Left lobe of liver (tissue), 2 donors: ENCODE measurements at regions not wholly inside any gene's neighbourhood (a gene's known extent, or its start where the extent isn't known, plus 50 kb on each side); places are given as distances from the start of the nearest gene placed in this dataset.
A peak's percentile ranks its signal among the peaks of the same experiment; 100 is the strongest.
"Not testable (repeated sequence)": the region's sequence is repeated elsewhere in the genome, so short reads cannot be mapped to it uniquely, and the experiment has no call there.

Experiments
- ATAC-seq: fragments of 200-7000 bp; cut with Tn5 transposase; one replicate; pipeline ENCODE4 v1.9.1; 2020; ENCODE audit warnings: mild to moderate bottlenecking, moderate library complexity
- DNase-seq: peaks from one replicate; pipeline ENCODE4 v3.0.0-alpha.2; 2020; ENCODE audit warnings: low spot score
- donor health status: DM: no; HTN: no; CAD: no; lungs with moderate emphysema.
- donor health status: DM: no; HTN: yes; CAD: no.

GRCh38 chr14:86072116-86072894 is 542.4 kb downstream of the FLRT2 start:
- DNase-seq (no peak), ATAC-seq (no peak)

GRCh38 chr14:86066651-86067050 is 536.7 kb downstream of the FLRT2 start:
- ATAC-seq (no peak), DNase-seq (no peak)

DNA sequence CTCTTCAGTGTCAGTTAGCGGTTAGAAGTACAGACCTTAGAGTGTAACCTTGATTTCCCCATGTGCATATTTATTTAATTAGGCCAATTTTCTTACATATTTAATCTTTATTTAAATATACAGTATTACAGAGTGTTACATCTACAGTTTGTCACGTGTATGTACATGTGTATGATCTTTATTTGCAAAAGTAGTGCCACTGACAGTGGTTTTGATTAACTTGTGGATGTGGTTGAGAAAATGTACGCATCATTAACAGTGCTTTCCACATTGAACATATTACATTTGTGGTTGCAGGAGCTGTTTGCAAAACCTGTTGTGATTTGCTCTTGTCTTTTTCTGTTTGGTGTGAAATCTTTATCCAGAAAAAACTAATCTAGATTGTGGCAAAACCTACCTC is 535.5 kb downstream of the FLRT2 start:
- no peak for ATAC-seq
- no peak for DNase-seq

DNA sequence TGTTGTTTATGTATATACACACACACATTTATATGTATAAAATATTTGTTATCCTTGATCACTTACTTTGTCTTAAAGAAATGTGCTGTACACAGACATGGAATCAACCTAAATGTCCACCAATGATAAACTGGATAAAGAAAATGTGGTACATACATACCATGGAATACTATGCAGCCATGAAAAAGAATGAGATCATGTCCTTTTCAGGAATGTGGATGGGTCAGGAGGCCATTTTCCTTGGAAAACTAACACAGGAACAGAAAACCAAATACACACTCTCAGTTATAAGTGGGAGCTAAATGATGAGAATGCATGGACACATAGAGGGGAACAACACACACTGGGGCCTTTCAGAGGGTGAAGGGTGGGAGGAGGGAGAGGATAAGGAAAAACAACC is 534.7 kb downstream of the FLRT2 start:
- DNase-seq, ATAC-seq: not testable (repeated sequence)

- ATAC-seq = peak; percentile 79
- no peak for DNase-seq
Observed at GRCh38 chr14:86057018-86057667, 527.2 kb downstream of the FLRT2 start.

DNA sequence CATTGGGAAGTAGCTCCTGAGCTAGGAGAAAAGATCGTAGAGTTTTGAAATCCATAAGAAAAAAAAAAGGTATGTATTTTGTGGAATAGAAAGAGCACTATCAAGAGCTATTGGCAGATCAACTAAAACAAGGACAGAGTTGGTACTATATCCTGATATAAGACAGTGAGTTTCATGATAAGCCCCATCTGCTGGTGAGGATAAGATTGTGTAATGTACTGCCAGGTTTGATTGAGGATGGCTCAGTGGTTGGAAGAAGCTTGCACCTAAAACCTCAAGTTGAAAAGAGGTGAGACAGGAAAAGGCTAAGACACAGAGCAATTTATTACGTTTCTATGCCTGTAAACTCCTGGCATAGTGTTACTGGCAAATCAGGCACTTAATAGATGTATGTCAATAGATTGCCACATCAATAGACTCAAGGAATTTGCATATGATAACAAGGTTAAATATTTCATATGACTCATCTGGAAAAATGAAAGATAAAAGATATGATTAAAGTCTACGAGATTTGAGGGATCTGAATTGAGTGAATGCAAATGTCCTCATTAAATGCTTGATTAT is 525.6 kb downstream of the FLRT2 start:
- ATAC-seq (peak; percentile 67), DNase-seq (no peak)

DNA sequence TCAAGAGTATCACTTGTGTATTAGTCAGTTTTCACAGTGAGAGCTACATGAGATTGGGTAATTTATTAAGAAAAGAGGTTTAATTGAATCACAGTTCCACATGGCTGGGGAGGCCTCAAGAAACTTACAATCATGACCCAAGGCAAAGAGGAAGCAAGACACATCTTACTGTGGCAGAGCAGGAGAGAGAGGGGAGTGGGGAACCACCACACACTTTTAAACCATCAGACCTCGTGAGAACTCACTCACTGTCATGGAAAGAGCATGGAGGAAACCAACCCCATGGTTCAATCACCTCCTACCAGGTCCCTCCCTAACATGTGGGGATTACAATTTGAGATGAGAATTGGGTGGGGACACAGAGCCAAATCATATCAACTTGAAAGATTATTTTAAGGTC is 522.9 kb downstream of the FLRT2 start:
- no peak for DNase-seq

GRCh38 chr14:86050757-86051156 is 520.8 kb downstream of the FLRT2 start:
- ATAC-seq (no peak), DNase-seq (no peak)

More for the DNA sequence above, 522.9 kb downstream of the FLRT2 start:
- ATAC-seq = no peak

DNA sequence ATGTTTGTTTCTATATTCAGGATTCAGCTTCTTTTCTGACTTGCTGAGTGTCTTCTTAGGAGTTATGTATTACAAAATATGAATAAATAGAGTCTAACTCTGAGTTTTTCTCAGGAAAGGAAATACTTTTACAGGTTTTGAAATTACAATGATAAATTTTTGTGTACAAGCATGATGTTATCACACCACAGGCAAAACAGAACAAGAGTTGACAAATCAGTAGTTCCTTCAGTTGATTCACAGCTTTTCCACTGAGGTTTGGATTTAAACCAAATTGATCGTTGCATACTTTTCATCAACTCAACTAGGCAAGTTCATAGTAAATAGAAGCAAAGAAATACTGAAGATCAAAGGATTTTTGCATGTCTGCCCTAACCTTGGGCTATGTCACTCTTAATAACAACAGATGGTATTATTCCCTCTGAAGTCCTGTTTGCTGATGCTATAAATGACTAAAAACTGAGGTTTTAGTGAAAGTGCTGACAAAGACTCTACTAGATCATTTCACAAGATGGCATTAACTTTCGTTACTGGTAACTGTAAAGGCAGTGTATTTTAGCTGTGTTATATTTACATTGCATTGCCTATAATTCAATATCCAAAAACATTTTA is 520.2 kb downstream of the FLRT2 start:
- DNase-seq (no peak), ATAC-seq (no peak)

DNA sequence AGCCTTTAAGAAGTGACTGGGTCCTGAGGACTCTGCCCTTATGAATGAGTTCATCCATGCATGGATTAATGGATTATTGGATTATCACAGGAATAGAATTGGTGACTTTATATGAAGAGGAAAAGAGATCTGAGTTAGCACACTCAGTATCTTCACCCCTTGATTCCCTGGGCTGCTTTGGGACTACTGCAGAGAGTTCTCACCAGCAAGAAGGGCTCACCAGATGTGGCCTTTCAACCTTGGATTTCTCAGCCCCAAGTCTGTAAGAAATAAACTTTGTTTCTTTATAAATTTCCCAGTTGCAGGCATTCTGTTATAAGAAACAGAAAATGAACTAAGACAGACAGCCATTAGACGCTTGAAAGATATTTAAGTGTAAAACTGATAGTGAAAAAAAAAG is 509.2 kb downstream of the FLRT2 start:
- ATAC-seq (no peak), DNase-seq (no peak)

DNA sequence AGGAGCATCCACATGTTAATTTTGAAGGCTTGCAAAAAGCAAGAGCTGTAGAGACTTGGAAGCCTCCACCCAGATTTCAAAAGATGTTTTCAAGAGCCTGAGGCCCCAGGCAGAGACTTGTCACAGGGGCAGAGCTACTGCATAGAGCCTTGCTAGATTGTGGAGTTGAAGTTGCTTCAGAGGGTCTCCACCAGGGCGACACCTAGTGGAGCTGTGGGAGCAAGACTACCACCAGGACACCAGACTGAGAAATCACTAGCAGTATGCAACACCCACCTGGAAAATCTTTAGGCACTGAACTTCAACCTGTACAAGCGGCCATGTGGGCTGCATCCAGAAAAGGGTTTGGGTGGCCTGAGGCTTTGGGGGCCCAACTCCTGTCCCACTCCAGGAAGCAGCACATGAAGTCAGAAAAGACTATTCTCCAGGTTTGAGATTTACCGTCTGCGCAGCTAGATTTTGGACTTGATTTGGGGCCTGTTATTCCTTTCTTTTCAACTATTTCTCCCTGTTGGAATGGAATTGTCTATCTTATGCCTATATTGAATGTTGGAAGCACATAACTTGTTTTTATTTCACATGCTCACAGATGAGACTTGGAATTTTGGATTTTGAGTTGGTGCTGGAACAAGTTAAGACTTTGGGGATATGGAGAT is 508.6 kb downstream of the FLRT2 start:
- ATAC-seq = peak; percentile 99
- DNase-seq = peak; percentile 59

DNA sequence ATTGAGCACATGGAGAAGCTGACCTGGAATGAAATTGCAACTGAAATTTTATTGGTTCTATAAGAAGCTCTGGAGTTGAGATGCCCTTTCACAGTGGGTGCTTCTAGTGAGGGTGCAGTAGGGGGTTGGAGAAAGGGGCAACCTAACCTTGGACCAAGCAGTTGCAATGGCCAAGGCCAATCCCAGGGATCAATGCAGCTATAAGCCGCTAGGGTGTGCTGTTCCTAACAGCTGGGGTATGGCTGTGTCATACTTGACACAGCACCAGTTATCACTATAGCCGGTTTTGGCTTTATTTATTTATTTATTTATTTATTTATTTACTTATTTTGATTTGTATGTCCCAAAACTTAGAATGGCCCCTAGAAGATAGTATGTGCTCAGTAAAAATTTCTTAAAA is 505.9 kb downstream of the FLRT2 start:
- DNase-seq (no peak), ATAC-seq (peak; percentile 68)

- ATAC-seq (no peak), DNase-seq (no peak)
Observed at GRCh38 chr14:86027990-86028389, 498.0 kb downstream of the FLRT2 start.

DNA sequence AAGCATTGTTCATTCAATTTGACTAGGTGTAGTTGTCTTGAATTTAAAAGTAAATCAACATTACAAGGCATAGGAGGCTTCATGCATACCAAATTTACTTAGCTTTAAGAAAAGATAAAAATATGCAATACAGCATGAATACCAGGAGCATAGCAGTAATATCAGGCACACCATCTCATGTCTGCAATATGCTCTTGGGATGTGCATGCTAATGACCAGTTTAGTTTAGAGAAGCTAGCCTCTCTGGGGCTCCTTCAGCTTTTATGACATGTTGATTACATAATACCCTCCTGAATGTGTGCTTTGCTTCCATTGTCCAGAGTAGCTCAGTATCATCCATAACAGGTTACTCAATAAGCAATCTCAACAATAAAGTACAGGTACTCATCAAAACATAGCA is 497.2 kb downstream of the FLRT2 start:
- ATAC-seq (no peak), DNase-seq (no peak)

DNA sequence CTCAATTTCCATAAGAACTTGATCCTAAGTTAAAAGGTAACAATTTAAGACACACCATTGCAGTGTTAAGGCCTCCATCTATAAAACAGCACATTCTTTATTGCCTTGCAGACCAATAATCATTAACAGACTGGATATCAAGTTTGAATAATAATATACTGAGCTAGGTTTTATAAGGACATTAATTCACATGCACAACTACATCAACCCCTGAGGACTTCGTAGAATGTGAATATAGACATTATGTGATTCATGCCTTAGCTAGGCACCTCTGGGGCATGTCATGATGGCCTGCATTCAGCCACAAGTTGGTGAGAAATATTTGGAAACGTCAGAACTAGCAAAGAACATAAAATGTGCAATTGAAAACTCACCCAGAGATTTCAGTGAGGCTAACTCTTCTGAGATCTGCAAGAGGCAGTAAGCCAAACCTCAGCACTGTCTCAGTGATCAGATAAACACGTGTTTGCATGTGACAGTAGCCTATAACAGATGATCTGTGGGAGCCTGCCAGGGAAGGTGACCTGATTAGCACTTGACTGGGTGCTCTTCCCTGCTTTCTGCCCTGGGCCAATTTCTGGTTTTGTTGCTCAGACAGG is 492.2 kb downstream of the FLRT2 start:
- peak; percentile 28 for ATAC-seq
- DNase-seq = no peak

GRCh38 chr14:86020841-86021240 is 490.9 kb downstream of the FLRT2 start:
- ATAC-seq = no peak
- DNase-seq = no peak

DNA sequence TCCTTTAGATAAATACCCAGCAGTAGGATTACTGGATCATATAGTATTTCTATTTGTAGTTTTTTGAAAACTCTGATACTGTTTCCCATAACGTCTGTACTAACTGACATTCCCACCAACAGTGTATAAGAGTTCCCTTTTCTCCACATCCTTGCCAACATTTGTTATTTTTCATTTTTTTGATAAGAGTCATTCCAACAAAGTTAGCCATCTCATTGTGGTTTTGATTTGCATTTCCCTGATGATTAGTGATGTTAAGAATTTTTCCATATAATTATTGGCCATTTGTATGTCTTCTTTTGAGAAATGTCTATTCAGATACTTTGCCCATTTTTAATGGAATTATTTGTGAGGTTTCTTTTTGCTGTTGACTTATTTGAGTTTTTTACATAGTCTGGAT is 486.0 kb downstream of the FLRT2 start:
- no peak for ATAC-seq

DNA sequence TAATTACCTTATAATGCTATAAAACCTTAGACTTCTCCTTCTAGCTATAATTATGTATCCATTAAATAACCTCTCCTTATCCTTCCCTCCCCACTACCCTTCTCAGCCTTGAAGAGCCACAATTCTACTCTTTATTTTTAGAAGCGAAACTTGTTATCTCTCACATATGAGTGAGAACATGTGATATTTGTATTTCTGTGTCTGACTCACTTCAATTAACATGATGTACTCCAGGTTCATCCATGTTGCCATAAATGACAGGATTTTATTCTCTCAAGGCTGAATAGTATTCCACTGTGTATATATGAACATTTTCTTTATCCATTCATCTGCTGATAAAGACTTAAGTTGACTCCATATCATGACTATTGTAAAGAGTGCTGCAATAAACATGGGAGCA is 485.6 kb downstream of the FLRT2 start:
- ATAC-seq (no peak), DNase-seq (no peak)

More for the DNA sequence above, 486.0 kb downstream of the FLRT2 start:
- DNase-seq = no peak

DNA sequence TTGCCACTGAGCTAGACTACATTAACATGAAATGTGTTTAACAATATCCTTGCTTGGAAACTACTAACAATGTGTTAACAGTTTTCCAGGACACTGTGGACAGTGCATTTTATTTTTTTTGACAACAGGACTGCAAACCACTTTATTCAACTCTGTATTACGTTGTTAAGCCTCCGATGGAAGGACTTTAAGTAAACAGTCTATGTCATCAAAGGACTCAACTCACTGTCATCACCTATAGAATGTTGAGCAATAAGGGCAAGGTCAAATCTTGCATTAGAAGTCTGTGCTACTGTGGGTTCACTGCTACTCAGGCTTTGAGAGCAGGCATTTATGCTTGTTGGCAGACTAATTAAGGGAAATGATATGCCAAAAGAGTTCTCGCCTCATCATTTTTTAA is 483.7 kb downstream of the FLRT2 start:
- DNase-seq (no peak), ATAC-seq (no peak)

DNA sequence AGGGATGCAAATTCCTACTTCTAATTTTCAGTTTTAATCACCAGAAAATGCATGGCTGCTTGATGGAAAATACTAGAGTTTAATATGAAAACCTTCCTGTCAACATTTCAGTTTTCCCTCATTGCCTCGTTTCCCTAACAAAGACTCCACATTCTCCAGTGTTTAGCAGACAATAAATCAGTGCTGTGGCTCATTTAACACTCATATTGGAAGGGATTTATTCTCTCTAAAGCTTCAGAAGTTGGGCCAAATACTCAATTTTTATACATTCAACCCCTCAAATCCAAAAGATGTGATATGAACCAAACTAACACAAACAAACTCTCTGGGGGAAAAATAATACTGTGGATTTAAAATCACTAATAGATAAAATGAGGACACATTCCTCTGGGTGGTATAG is 482.5 kb downstream of the FLRT2 start:
- no peak for DNase-seq
- ATAC-seq = no peak

GRCh38 chr14:86003998-86004397 is 474.1 kb downstream of the FLRT2 start:
- DNase-seq (peak; percentile 68), ATAC-seq (peak; percentile 98)
